ENCODE measurements at regions not wholly inside any gene's neighbourhood (a gene's known extent, or its start where the extent isn't known, plus 50 kb on each side); places are given as distances from the start of the nearest gene placed in this dataset.
A peak's percentile ranks its signal among the peaks of the same experiment; 100 is the strongest.

DNA sequence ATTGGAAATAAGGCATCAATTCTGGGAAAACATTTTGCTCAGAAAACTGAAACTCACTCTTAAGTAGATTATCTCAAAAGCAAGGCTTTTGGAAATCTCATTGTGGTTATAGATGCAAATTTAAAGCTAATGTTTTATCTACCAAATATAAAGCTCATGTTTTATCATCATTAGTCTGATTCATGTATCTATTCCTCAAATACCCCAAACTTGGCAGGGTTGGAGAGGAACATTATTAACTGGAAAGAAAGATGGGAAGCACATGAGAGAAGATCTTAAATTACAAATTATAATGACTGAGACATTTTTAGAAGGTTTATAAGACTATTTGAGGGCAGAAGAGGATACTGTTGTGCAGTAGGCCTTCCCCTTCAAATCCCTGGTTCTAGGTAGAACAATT, 137.3 kb upstream of the TGFBR2 start:
- intact Hi-C loops (cut with DNase I): no loop called here
- DNase-seq: no peak
- H3K36me3 ChIP-seq: no peaks in the 10 kb centered on the region
- no peak for TF ChIP-seq POLR2A (IDR thresholded peaks at IDR 0.05)
- TF ChIP-seq, protein P1, sequence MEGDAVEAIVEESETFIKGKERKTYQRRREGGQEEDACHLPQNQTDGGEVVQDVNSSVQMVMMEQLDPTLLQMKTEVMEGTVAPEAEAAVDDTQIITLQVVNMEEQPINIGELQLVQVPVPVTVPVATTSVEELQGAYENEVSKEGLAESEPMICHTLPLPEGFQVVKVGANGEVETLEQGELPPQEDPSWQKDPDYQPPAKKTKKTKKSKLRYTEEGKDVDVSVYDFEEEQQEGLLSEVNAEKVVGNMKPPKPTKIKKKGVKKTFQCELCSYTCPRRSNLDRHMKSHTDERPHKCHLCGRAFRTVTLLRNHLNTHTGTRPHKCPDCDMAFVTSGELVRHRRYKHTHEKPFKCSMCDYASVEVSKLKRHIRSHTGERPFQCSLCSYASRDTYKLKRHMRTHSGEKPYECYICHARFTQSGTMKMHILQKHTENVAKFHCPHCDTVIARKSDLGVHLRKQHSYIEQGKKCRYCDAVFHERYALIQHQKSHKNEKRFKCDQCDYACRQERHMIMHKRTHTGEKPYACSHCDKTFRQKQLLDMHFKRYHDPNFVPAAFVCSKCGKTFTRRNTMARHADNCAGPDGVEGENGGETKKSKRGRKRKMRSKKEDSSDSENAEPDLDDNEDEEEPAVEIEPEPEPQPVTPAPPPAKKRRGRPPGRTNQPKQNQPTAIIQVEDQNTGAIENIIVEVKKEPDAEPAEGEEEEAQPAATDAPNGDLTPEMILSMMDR (IDR thresholded peaks at IDR 0.05): no peak
- H3K27ac ChIP-seq: no peak overlapping the region
- no peaks in the 10 kb centered on the region for H3K9me3 ChIP-seq
- H3K4me3 ChIP-seq: no peak overlapping the region
- no peaks in the 10 kb centered on the region for H3K4me1 ChIP-seq
- no peaks in the 10 kb centered on the region for H3K27me3 ChIP-seq
- no peak for ATAC-seq

DNA sequence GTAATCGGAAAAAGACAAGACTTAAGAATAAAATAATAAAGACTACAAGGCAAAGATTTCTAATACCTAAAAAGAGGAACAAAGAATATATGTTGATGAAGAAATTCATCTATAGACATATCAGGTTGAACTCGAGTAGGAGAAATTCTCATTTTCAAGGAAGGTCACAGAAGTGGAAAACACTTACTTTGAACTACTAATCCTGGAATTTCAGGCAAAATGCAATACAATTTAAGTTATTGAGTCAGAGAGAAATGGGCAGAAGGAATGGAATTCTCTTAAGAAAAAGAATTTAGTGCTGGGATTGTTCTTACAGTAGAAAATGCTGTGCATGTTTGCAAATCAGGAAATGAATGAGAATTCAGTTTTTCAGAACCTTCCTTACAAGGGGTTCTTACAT, 135.9 kb upstream of the TGFBR2 start:
- intact Hi-C loops (cut with DNase I): no loop called here
- 63% methylated on average over 2 of the region's 2 CpGs for WGBS (ENCODE audit: insufficient coverage, low coverage, low lambda C conversion rate, missing lambda C conversion rate)
- Histone ChIP-seq H3K4me3 (no peak overlapping the region), H3K27me3 (no peaks in the 10 kb centered on the region), H3K27ac (no peak overlapping the region), H3K4me1 (peaks cover 0 to 5% (median 0%) of the 10 kb centered on the region in 4 donors), H3K36me3 (no peaks in the 10 kb centered on the region), H3K9me3 (no peaks in the 10 kb centered on the region)
- TF ChIP-seq POLR2A (IDR thresholded peaks at IDR 0.05): no peak
- ATAC-seq (no peak), DNase-seq (no peak)

DNA sequence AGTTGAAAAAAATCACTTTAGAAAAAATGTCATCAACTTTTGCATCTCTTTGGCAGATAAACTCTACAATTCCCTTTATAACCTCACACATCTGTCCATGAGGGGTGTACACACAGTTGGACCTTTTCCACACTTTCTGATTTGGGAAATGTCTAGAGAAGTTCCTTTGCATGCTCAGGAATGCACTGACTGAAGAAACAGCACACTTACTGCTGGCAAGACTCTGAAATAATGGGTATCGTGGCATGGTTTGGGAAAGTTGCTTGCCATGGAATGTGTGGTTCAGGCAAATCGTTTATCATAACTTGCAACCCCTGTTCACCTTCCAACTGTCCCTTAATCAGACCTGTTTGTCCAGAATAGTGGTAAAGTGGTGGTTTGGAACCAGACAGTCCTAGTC, 135.3 kb upstream of the TGFBR2 start:
- TF ChIP-seq, protein P1 (IDR thresholded peaks at IDR 0.05): no peak
- TF ChIP-seq POLR2A (IDR thresholded peaks at IDR 0.05): no peak
- no peak overlapping the region for H3K27ac ChIP-seq
- WGBS (ENCODE audit: insufficient coverage, low coverage, low lambda C conversion rate, missing lambda C conversion rate): 51% methylated on average over 2 of the region's 2 CpGs
- H3K4me3 ChIP-seq: no peak overlapping the region
- no peaks in the 10 kb centered on the region for H3K27me3 ChIP-seq
- no peaks in the 10 kb centered on the region for H3K36me3 ChIP-seq
- DNase-seq (no peak), ATAC-seq (no peak)
- intact Hi-C loops (cut with DNase I): no loop called here
- peaks cover 0 to 10% (median 0%) of the 10 kb centered on the region in 4 donors for H3K4me1 ChIP-seq
- no peaks in the 10 kb centered on the region for H3K9me3 ChIP-seq

DNA sequence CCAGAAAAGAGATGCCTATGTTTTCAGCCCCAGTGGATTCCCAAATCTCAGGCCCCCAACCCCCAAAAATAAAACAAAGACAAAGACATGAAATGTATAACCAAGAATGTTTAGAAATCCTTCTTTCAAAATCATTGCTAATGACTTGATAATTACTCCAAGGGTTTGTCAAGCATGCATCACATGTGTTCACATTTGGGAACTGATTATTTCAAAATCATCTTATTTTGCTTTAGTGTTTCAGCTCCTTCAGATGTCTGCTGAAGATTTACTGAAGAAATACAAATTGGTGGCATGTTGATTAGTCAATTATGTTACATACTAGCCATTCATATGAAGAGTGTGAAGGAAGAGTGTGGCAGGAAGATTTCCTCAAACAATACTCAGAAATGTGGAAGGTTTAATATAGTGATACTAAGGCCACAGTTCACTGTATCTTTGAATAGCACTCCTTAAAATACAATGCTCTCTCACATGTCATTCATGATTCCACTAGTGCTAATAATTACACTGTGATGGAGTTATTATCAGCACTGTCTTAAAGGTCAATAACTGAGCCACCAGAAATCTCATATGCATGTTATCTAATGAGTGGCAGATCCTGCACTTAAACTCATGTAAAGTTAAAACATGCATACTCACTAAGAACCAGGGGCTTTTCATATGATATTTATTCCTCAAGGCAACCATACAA, 134.5 kb upstream of the TGFBR2 start:
- intact Hi-C loops (cut with DNase I): no loop called here
- peaks cover 0 to 19% (median 4%) of the 10 kb centered on the region in 4 donors for H3K4me1 ChIP-seq
- no peaks in the 10 kb centered on the region for H3K9me3 ChIP-seq
- no peaks in the 10 kb centered on the region for H3K36me3 ChIP-seq
- ATAC-seq (no peak), DNase-seq (no peak)
- H3K4me3 ChIP-seq: no peak overlapping the region
- H3K27ac ChIP-seq: no peak overlapping the region
- no peaks in the 10 kb centered on the region for H3K27me3 ChIP-seq
- TF ChIP-seq, protein P1 (IDR thresholded peaks at IDR 0.05): no peak
- no peak for TF ChIP-seq POLR2A (IDR thresholded peaks at IDR 0.05)

DNA sequence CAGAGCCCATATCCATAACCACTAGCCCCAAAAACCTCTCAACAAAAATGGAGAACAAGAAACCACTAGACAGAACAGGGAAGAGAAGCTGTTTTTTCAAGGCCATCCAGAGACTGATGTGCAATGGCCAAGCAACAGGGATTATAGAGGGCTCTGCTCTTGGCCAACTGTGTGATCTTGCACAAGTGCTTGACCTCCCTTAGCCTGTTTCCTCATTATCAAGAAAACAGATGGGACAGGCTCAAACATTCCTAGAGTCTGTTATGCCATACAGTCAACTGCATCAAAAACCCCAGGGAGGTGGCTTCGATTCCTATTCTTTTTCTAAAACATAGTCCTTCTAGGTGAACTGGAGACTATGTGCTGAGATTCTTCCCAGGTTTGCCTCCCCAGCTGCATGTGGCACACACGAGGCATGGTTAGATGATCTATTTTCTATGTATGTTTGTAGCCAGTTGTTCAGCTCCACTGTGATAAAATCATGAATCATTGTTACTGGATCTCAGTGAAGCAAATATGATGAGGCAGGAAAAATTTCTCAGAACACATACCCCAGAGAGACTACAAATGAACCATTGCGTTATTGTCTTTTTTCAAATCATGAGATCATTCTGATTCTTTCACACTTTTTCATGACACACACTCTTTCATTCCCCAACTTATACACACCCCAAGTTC, 132.9 kb upstream of the TGFBR2 start:
- TF ChIP-seq POLR2A (IDR thresholded peaks at IDR 0.05): no peak
- TF ChIP-seq, protein P1 (IDR thresholded peaks at IDR 0.05): no peak
- no peaks in the 10 kb centered on the region for H3K9me3 ChIP-seq
- H3K27ac ChIP-seq: no peak overlapping the region
- no peaks in the 10 kb centered on the region for H3K27me3 ChIP-seq
- H3K4me1 ChIP-seq: peaks cover 0 to 28% (median 4%) of the 10 kb centered on the region in 4 donors
- no peak overlapping the region for H3K4me3 ChIP-seq
- ATAC-seq (peak; percentile 57 to 83 (median 64)), DNase-seq (peak in 1 of 3 donors; percentile 51)
- intact Hi-C loops (cut with DNase I): no loop called here
- no peaks in the 10 kb centered on the region for H3K36me3 ChIP-seq
- WGBS (ENCODE audit: insufficient coverage, low coverage, low lambda C conversion rate, missing lambda C conversion rate): 94% methylated on average over 2 of the region's 3 CpGs
